B cell (primary cell): ENCODE measurements at regions not wholly inside any gene's neighbourhood (a gene's known extent, or its start where the extent isn't known, plus 50 kb on each side); places are given as distances from the start of the nearest gene placed in this dataset.
"Not testable (repeated sequence)": the region's sequence is repeated elsewhere in the genome, so short reads cannot be mapped to it uniquely, and the experiment has no call there.

ENCODE experiments used
- ATAC-seq: fragments of 200-7000 bp; cut with Tn5 transposase; one replicate; pipeline ENCODE4 v1.10.0; 2021; ENCODE audit warnings: low read depth, mild to moderate bottlenecking, moderate number of reproducible peaks, moderate library complexity
- CTCF ChIA-PET: fragments of 350-600 bp; sonication (Branson Sonifier 250); formaldehyde crosslinking; loops from one replicate; lab custom pipeline; 2021; ENCODE audit warnings: antibody characterized with exemption, inconsistent platforms; lab: Charles Lee
- POLR2A ChIA-PET: fragments of 350-600 bp; sonication (Branson Sonifier 250); formaldehyde crosslinking; loops from one replicate; lab custom pipeline; 2021; ENCODE audit warnings: antibody characterized with exemption; lab: Charles Lee
- DNase-seq: peaks from one replicate; pipeline ENCODE4 v3.0.0; 2013
- H2AFZ ChIP-seq: 2 replicates; pipeline ENCODE4 v1.6.1; 2012; ENCODE audit warnings: mild to moderate bottlenecking, low read depth, low read length; ENCODE audit not compliant: insufficient read depth, poor library complexity, severe bottlenecking
- H3K27ac ChIP-seq, 2 donors: 1 replicate in 1 of 2; 2 replicates in 1 of 2; pipeline ENCODE4 v1.5.1; 2012 to 2013; ENCODE audit warnings: low read length in 2 of 2, mild to moderate bottlenecking in 2 of 2, moderate library complexity in 1 of 2
- H3K27me3 ChIP-seq, 4 experiments: fragments of 200-600 bp in 1 of 4; sonication (generic) in 1 of 4; replicated peaks in 1 of 4; 1 replicate in 2 of 4; 2 replicates in 2 of 4; pipeline versions ENCODE4 v1.6.1 to v1.7.0; 2013 to 2016; ENCODE audit warnings: low read length in 3 of 4, mild to moderate bottlenecking in 2 of 4, mixed read lengths in 1 of 4, moderate library complexity in 1 of 4; ENCODE audit not compliant: insufficient read depth in 4 of 4, control insufficient read depth in 3 of 4; ENCODE audit errors: control extremely low read depth in 1 of 4
- H3K36me3 ChIP-seq, 2 experiments: replicated peaks in 1 of 2; 1 replicate in 1 of 2; 2 replicates in 1 of 2; pipeline versions ENCODE4 v1.6.1 to v1.7.1; 2013; ENCODE audit warnings: low read length in 1 of 2; ENCODE audit not compliant: insufficient read depth in 2 of 2, control insufficient read depth in 1 of 2; ENCODE audit errors: control extremely low read depth in 1 of 2, extremely low read depth in 1 of 2
- H3K4me1 ChIP-seq, 2 donors: fragments of 200-600 bp in 1 of 2; sonication (generic) in 1 of 2; 1 replicate in 1 of 2; 2 replicates in 1 of 2; pipeline versions ENCODE4 v1.5.1 to v1.6.1; 2013 to 2017; ENCODE audit warnings: low read length in 2 of 2; ENCODE audit not compliant: control insufficient read depth in 2 of 2, insufficient read depth in 2 of 2
- H3K4me2 ChIP-seq: replicated peaks from 2 replicates; pipeline ENCODE3; 2012; ENCODE audit warnings: mild to moderate bottlenecking, low read depth, low read length; ENCODE audit not compliant: poor library complexity, severe bottlenecking
- H3K4me3 ChIP-seq, 5 experiments: fragments of 200-600 bp in 1 of 5; sonication (generic) in 1 of 5; 1 replicate in 3 of 5; 2 replicates in 2 of 5; pipeline versions ENCODE4 v1.5.1 to v1.7.0; 2011 to 2016; ENCODE audit warnings: low read length in 4 of 5, mild to moderate bottlenecking in 4 of 5, low read depth in 2 of 5, control low read depth in 1 of 5, moderate library complexity in 1 of 5; ENCODE audit not compliant: insufficient read depth in 1 of 5; ENCODE audit errors: control extremely low read depth in 1 of 5, extremely low read depth in 1 of 5
- H3K79me2 ChIP-seq: fragments of 200-600 bp; sonication (generic); one replicate; pipeline ENCODE4 v1.6.0; 2016; ENCODE audit warnings: low read length; ENCODE audit not compliant: control insufficient read depth, insufficient read depth
- H3K9ac ChIP-seq: fragments of 200-600 bp; sonication (generic); 2 replicates; pipeline ENCODE4 v1.6.1; 2017; ENCODE audit warnings: mild to moderate bottlenecking, low read length, moderate library complexity
- H3K9me3 ChIP-seq, 3 donors: one replicate each; pipeline versions ENCODE4 v1.6.1 to v1.7.1; 2013; ENCODE audit warnings: low read length in 2 of 3; ENCODE audit not compliant: control insufficient read depth in 2 of 3, insufficient read depth in 1 of 3; ENCODE audit errors: control extremely low read depth in 1 of 3
- H4K20me1 ChIP-seq: 2 replicates; pipeline ENCODE4 v1.6.0; 2012; ENCODE audit warnings: mild to moderate bottlenecking, low read length; ENCODE audit not compliant: insufficient read depth, control insufficient read depth, poor library complexity, severe bottlenecking
- H3K27ac Mint-ChIP-seq: one replicate; pipeline ENCODE4 v1.8.0; 2021; ENCODE audit warnings: mixed read lengths
- H3K27me3 Mint-ChIP-seq: one replicate; pipeline ENCODE4 v1.8.0; 2021; ENCODE audit warnings: mixed read lengths
- H3K4me1 Mint-ChIP-seq: one replicate; pipeline ENCODE4 v1.8.0; 2021; ENCODE audit warnings: mixed read lengths
- H3K4me3 Mint-ChIP-seq: one replicate; pipeline ENCODE4 v1.8.0; 2021; ENCODE audit warnings: mixed read lengths
- H3K9me3 Mint-ChIP-seq: one replicate; pipeline ENCODE4 v1.8.0; 2022; ENCODE audit warnings: mixed read lengths; ENCODE audit not compliant: insufficient read depth
- CTCF ChIP-seq: fragments of 200-600 bp; IDR thresholded peaks from one replicate; pipeline ENCODE4 v1.8.0; 2022; ENCODE audit warnings: antibody characterized with exemption, mild to moderate bottlenecking
- EZH2 ChIP-seq: IDR thresholded peaks from 2 replicates; pipeline ENCODE4 v1.6.1; 2012; ENCODE audit warnings: borderline replicate concordance, low read depth, mild to moderate bottlenecking, moderate library complexity, low read length; ENCODE audit not compliant: insufficient read depth, poor library complexity, severe bottlenecking
- WGBS: methylation state at CpG from one replicate; pipeline ENCODE4 v1.1.5; 2013; ENCODE audit warnings: missing lambda C conversion rate; ENCODE audit not compliant: insufficient coverage; 5-methylcytosine and 5-hydroxymethylcytosine counted together
- intact Hi-C: fragments of 100-400 bp; cut with micrococcal nuclease; formaldehyde crosslinking; loops from one replicate; pipeline ENCODE4 v1.10.0; 2022

GRCh38 chr13:76285463-76285862 is 600.7 kb downstream of the KCTD12 start:
- Mint-ChIP-seq H3K9me3 (no peaks in the 10 kb centered on the region), H3K4me1 (no peaks in the 10 kb centered on the region), H3K27ac (no peak overlapping the region), H3K4me3 (no peak overlapping the region), H3K27me3 (no peaks in the 10 kb centered on the region)
- Histone ChIP-seq H3K9me3 (no peaks in the 10 kb centered on the region), H3K27ac (no peak overlapping the region), H3K36me3 (no peaks in the 10 kb centered on the region), H4K20me1 (no peaks in the 10 kb centered on the region), H3K4me2 (no peak overlapping the region), H3K4me1 (no peaks in the 10 kb centered on the region), H3K4me3 (no peak overlapping the region), H2AFZ (no peak overlapping the region), H3K79me2 (no peaks in the 10 kb centered on the region), H3K9ac (no peak overlapping the region), H3K27me3 (no peaks in the 10 kb centered on the region)
- DNase-seq: no peak
- ATAC-seq: no peak
- WGBS: 94% methylated on average over 4 of the region's 6 CpGs
- POLR2A ChIA-PET: no interaction called here
- CTCF ChIA-PET: no interaction called here
- TF ChIP-seq EZH2: no peak
- TF ChIP-seq CTCF: no peak
- intact Hi-C loops: no loop called here

GRCh38 chr13:76279766-76280165 is 606.4 kb downstream of the KCTD12 start:
- H3K4me3 ChIP-seq, H3K79me2 ChIP-seq, H3K4me2 ChIP-seq, H3K4me1 ChIP-seq, intact Hi-C loops, CTCF ChIA-PET, H3K9ac ChIP-seq, H3K4me1 Mint-ChIP-seq, H3K27me3 Mint-ChIP-seq, DNase-seq, H3K27me3 ChIP-seq, H4K20me1 ChIP-seq, H3K9me3 Mint-ChIP-seq, POLR2A ChIA-PET, H3K27ac Mint-ChIP-seq, H3K27ac ChIP-seq, H3K9me3 ChIP-seq, H3K36me3 ChIP-seq, ATAC-seq, H3K4me3 Mint-ChIP-seq, H2AFZ ChIP-seq: not testable (repeated sequence)
- WGBS: no CpG with 5 or more reads among the region's 1 CpG
